Adrenal gland (tissue), 9 donors: ENCODE measurements at regions not wholly inside any gene's neighbourhood (a gene's known extent, or its start where the extent isn't known, plus 50 kb on each side); places are given as distances from the start of the nearest gene placed in this dataset.

Experiments used
- DNase-seq, 7 donors: peaks; one replicate each; pipeline ENCODE4 v3.0.0-alpha.2; 2019 to 2020
- H3K27ac ChIP-seq, 5 donors: fragments of 200-600 bp; sonication (generic) in 4 of 5; 1 replicate in 3 of 5; 2 replicates in 2 of 5; pipeline versions ENCODE4 v1.5.1 to v1.8.0; 2016 to 2020; ENCODE audit warnings: mild to moderate bottlenecking in 1 of 5
- H3K27me3 ChIP-seq: fragments of 200-600 bp; 2 replicates; pipeline ENCODE4 v1.8.0; 2021
- H3K36me3 ChIP-seq, 2 donors: fragments of 200-600 bp; replicated peaks in 1 of 2; 1 replicate in 1 of 2; 2 replicates in 1 of 2; pipeline versions ENCODE4 v1.5.1 to v1.8.0; 2018 to 2022
- H3K4me1 ChIP-seq, 2 donors: fragments of 200-600 bp; replicated peaks in 1 of 2; 1 replicate in 1 of 2; 2 replicates in 1 of 2; pipeline versions ENCODE4 v1.5.1 to v1.8.0; 2018 to 2021
- H3K4me3 ChIP-seq, 4 donors: fragments of 200-600 bp; sonication (generic) in 3 of 4; one replicate each; pipeline ENCODE4 v1.5.1; 2016 to 2018
- H3K9me3 ChIP-seq, 3 donors: fragments of 200-600 bp; sonication (generic) in 1 of 3; replicated peaks in 1 of 3; 1 replicate in 2 of 3; 2 replicates in 1 of 3; pipeline versions ENCODE4 v1.5.1 to v1.8.0; 2016 to 2021
- POLR2A ChIP-seq, 2 donors: fragments of 450-650 bp; IDR thresholded peaks; one replicate each; pipeline ENCODE4 v1.6.1; 2017; ENCODE audit warnings: antibody characterized with exemption in 2 of 2, mild to moderate bottlenecking in 2 of 2, moderate library complexity in 1 of 2
- WGBS, 4 donors: extraction: QIAGEN DNeasy Blood & Tissue Kit in 2 of 4; methylation state at CpG; one replicate each; pipeline versions ENCODE4 v1.1.5 to v1.1.7; 2013 to 2017; 5-methylcytosine and 5-hydroxymethylcytosine counted together
- intact Hi-C, 2 donors: fragments of 100-400 bp; cut with DNase I; formaldehyde crosslinking; loops; one replicate each; pipeline versions ENCODE4 v1.14.1 to v1.15.0; 2022 to 2023
- TF ChIP-seq, protein P1 (sequence below), 6 experiments: fragments of 450-650 bp in 4 of 6; fragments of 200-600 bp in 2 of 6; sonication (generic) in 1 of 6; IDR thresholded peaks; 1 replicate in 5 of 6; 2 replicates in 1 of 6; pipeline versions ENCODE4 v1.5.1 to v1.8.0; 2016 to 2021; ENCODE audit warnings: antibody characterized with exemption in 6 of 6, mild to moderate bottlenecking in 2 of 6, moderate library complexity in 1 of 6
- donor health status: healthy with polysubstance abuse.
- donor health status: Bipolar disorder and iron deficiency.
- donor health status: DM: yes; HTN: yes; CAD: no.
- donor health status: DM: no; HTN: no; CAD: no.
- donor health status: DM: no; HTN: no; CAD: no.

DNA sequence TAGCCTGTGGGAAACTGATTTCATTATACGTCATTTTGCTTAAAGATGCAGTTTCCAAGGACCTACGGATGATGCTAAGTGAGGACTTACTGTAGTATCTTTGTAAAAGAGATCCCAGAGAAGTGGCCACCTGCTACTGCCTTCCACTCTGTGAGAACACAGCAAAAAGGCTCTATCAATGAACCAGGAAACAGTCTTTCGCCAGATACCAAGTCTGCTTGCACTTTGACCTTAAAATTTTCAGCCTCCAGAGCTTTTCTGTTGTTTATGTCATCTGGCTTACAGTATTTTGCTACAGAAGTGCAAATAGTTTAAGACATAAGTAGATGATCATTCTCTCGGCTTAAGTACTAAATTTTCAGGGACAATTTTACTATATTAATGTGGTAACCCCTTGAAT, 847.9 kb upstream of the CHAC2 start:
- TF ChIP-seq POLR2A (IDR thresholded peaks at IDR 0.05), result no peak
- TF ChIP-seq, protein P1, sequence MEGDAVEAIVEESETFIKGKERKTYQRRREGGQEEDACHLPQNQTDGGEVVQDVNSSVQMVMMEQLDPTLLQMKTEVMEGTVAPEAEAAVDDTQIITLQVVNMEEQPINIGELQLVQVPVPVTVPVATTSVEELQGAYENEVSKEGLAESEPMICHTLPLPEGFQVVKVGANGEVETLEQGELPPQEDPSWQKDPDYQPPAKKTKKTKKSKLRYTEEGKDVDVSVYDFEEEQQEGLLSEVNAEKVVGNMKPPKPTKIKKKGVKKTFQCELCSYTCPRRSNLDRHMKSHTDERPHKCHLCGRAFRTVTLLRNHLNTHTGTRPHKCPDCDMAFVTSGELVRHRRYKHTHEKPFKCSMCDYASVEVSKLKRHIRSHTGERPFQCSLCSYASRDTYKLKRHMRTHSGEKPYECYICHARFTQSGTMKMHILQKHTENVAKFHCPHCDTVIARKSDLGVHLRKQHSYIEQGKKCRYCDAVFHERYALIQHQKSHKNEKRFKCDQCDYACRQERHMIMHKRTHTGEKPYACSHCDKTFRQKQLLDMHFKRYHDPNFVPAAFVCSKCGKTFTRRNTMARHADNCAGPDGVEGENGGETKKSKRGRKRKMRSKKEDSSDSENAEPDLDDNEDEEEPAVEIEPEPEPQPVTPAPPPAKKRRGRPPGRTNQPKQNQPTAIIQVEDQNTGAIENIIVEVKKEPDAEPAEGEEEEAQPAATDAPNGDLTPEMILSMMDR (IDR thresholded peaks at IDR 0.05), result no peak
- intact Hi-C loops, result no loop called here
- H3K4me1 ChIP-seq, result no peaks in the 10 kb centered on the region
- no peaks in the 10 kb centered on the region for H3K27me3 ChIP-seq
- no peak for DNase-seq
- H3K4me3 ChIP-seq, result no peak overlapping the region
- WGBS, 4 donors, result 55 to 72% (median 71%) methylated on average over 4 of the region's 4 CpGs
- H3K27ac ChIP-seq, result no peak overlapping the region
- no peaks in the 10 kb centered on the region for H3K9me3 ChIP-seq
- no peaks in the 10 kb centered on the region for H3K36me3 ChIP-seq

DNA sequence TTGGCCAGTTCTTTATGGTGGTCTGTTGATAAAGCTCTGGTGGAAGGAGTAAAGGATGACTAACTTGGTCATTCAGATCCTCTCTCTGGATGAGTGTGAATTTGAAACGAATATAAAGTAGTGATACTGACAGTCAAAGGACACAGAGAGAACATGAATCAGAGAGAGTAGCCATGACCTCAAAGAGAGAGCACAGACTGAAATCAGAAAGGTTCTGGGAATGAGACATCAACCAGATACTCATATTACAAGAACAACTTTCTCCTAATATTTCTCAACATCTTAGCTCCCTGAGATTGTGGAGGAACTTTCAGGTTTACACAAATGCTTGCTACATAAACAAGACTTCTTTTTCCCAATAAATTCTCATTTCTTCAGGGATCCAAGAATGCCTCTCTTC, 849.1 kb upstream of the CHAC2 start:
- TF ChIP-seq POLR2A (IDR thresholded peaks at IDR 0.05), result no peak
- TF ChIP-seq, protein P1 (IDR thresholded peaks at IDR 0.05), result no peak
- 26 to 31% (median 30%) methylated on average over 1 of the region's 1 CpG for WGBS, 4 donors

DNA sequence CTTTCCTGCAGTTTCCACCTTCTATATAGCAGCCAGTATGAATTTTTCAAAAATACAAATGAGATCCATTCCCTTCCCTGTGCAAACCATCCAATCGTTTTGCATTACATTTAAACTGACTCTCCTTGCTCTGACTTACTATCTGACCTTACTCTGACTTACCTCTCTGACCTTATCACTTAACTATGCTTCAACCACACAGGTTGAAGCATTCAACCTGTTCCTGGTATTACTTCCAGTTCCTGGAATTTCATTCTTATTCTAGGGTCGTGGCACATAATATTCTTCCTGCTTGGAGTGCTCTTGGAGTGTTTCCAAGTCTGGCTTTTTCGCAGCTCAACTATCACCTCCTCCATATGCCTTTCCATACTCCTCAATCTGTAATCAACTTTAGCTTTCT, 850.6 kb upstream of the CHAC2 start:
- no peak for TF ChIP-seq POLR2A (IDR thresholded peaks at IDR 0.05)
- TF ChIP-seq, protein P1 (IDR thresholded peaks at IDR 0.05), result no peak
- Histone ChIP-seq H3K9me3 (no peaks in the 10 kb centered on the region), H3K4me3 (no peak overlapping the region), H3K27ac (no peak overlapping the region), H3K36me3 (no peaks in the 10 kb centered on the region), H3K4me1 (no peaks in the 10 kb centered on the region), H3K27me3 (no peaks in the 10 kb centered on the region)
- intact Hi-C loops, result no loop called here
- WGBS, 4 donors, result 46 to 60% (median 58%) methylated on average over 3 of the region's 3 CpGs
- no peak for DNase-seq

More for the DNA sequence above, 849.1 kb upstream of the CHAC2 start:
- Histone ChIP-seq H3K36me3 (no peaks in the 10 kb centered on the region), H3K4me3 (no peak overlapping the region), H3K9me3 (no peaks in the 10 kb centered on the region), H3K27ac (no peak overlapping the region), H3K4me1 (no peaks in the 10 kb centered on the region), H3K27me3 (no peaks in the 10 kb centered on the region)
- intact Hi-C loops, result no loop called here
- DNase-seq, result no peak

DNA sequence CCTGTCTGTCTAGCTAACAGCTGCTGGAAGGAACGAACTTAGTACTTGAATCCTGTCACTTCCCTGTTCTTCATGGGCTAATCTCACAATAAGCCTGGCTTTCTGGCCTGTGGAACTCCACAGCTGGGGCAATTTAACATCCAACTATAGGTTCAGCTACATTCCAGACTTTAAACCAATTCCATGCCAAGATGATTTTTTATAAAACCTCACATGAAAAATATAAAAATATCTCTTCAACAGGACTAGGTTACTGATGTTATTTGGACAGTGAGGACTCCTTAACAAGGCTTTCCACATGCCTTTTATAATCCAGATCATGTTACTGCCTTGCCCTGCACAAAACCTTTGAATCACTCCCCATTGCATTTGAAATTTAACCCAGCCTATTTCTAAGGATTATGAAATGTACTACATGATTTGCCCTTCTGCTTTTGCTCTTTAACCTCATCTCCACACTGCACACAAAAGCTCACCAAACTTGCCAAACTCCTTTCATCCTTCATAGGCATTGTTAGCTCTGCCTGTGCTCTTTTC, 863.2 kb upstream of the CHAC2 start:
- no peaks in the 10 kb centered on the region for H3K36me3 ChIP-seq
- intact Hi-C loops, result no loop called here
- no peaks in the 10 kb centered on the region for H3K9me3 ChIP-seq
- WGBS, 4 donors, result 32 to 50% (median 41%) methylated on average over 1 of the region's 1 CpG
- H3K4me3 ChIP-seq, result no peak overlapping the region
- H3K27ac ChIP-seq, result no peak overlapping the region
- TF ChIP-seq, protein P1 (IDR thresholded peaks at IDR 0.05), result no peak
- TF ChIP-seq POLR2A (IDR thresholded peaks at IDR 0.05), result no peak
- H3K27me3 ChIP-seq, result no peaks in the 10 kb centered on the region
- no peaks in the 10 kb centered on the region for H3K4me1 ChIP-seq
- DNase-seq, result no peak
